ENCODE measurements at regions not wholly inside any gene's neighbourhood (a gene's known extent, or its start where the extent isn't known, plus 50 kb on each side); places are given as distances from the start of the nearest gene placed in this dataset.

DNA sequence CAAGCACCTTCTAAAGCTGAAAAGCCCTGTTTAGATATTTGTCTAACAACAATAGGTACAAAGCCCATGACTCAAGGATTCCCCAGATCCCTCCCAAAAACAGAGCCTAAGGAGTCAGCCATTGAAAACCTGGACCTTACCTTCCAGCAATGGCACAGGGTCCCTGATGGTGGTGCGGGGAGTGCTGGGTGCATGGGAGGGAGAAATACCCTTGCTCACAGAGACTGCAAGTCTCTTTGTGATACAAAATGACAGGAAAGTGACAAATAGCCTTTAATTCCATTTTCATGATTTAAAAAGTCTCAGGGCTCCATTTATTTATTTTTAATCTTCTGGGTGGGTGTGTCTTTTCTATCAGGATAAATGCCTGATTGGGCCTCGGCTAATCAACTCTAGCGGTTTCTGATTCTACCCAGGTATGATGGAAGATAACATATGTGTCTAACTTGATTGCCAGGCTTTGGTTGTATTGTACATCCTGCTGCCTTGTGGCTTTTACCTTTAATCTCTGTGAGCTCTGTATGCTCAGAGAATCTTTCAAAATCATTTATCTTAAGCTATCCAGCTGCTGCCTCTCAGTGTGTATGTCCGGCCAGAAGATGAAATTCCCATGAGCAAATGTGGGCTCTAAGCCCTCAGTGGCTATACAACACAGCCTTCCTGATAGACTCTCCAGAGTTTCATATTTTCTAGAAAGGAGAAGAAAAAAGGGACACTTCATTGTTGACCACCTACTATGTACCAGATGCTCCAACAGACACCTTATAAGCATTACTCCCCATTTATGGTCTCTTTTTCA lies 54.6 kb upstream of the FAM124A start:
- H3K27me3 ChIP-seq (ENCODE audit: control insufficient read depth, insufficient read depth, low read length) = peaks cover 6% of the 10 kb centered on the region
- H3K9me3 ChIP-seq (ENCODE audit: control insufficient read depth, insufficient read depth, low read length) = no peaks in the 10 kb centered on the region
- H3K4me1 ChIP-seq (ENCODE audit: control insufficient read depth, insufficient read depth, low read length) = no peaks in the 10 kb centered on the region
- H4K91ac ChIP-seq (ENCODE audit: insufficient read depth, low read depth, low read length) = no peak overlapping the region
- TF ChIP-seq, protein P1, sequence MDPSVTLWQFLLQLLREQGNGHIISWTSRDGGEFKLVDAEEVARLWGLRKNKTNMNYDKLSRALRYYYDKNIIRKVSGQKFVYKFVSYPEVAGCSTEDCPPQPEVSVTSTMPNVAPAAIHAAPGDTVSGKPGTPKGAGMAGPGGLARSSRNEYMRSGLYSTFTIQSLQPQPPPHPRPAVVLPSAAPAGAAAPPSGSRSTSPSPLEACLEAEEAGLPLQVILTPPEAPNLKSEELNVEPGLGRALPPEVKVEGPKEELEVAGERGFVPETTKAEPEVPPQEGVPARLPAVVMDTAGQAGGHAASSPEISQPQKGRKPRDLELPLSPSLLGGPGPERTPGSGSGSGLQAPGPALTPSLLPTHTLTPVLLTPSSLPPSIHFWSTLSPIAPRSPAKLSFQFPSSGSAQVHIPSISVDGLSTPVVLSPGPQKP (IDR thresholded peaks at IDR 0.05; ENCODE audit: borderline replicate concordance, low read depth, low read length) = no peak
- TF ChIP-seq RCOR1 (IDR thresholded peaks at IDR 0.05; ENCODE audit: insufficient replicate concordance, low read length) (no peak), RAD21 (IDR thresholded peaks at IDR 0.05; ENCODE audit: low read length) (no peak), MAZ (IDR thresholded peaks at IDR 0.05; ENCODE audit: borderline replicate concordance, low read depth, low read length) (no peak), RFX5 (IDR thresholded peaks at IDR 0.05; ENCODE audit: low read depth, low read length) (no peak), MXI1 (IDR thresholded peaks at IDR 0.05; ENCODE audit: borderline replicate concordance, low read depth, low read length) (no peak), CEBPB (IDR thresholded peaks at IDR 0.05; ENCODE audit: low read depth, low read length) (no peak), BHLHE40 (IDR thresholded peaks at IDR 0.05; ENCODE audit: low read depth, low read length) (no peak), FOS (IDR thresholded peaks at IDR 0.05; ENCODE audit: low read depth, low read length) (no peak)
- TF ChIP-seq, protein P2, sequence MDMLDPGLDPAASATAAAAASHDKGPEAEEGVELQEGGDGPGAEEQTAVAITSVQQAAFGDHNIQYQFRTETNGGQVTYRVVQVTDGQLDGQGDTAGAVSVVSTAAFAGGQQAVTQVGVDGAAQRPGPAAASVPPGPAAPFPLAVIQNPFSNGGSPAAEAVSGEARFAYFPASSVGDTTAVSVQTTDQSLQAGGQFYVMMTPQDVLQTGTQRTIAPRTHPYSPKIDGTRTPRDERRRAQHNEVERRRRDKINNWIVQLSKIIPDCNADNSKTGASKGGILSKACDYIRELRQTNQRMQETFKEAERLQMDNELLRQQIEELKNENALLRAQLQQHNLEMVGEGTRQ (IDR thresholded peaks at IDR 0.05; ENCODE audit: low read depth, low read length) = no peak
- TF ChIP-seq, protein P3, sequence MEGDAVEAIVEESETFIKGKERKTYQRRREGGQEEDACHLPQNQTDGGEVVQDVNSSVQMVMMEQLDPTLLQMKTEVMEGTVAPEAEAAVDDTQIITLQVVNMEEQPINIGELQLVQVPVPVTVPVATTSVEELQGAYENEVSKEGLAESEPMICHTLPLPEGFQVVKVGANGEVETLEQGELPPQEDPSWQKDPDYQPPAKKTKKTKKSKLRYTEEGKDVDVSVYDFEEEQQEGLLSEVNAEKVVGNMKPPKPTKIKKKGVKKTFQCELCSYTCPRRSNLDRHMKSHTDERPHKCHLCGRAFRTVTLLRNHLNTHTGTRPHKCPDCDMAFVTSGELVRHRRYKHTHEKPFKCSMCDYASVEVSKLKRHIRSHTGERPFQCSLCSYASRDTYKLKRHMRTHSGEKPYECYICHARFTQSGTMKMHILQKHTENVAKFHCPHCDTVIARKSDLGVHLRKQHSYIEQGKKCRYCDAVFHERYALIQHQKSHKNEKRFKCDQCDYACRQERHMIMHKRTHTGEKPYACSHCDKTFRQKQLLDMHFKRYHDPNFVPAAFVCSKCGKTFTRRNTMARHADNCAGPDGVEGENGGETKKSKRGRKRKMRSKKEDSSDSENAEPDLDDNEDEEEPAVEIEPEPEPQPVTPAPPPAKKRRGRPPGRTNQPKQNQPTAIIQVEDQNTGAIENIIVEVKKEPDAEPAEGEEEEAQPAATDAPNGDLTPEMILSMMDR (conservative IDR thresholded peaks at IDR 0.05; ENCODE audit: low read depth, low read length) = no peak
- DNase-seq (no peak), ATAC-seq (ENCODE audit: low read depth) (no peak)
- H4K20me1 ChIP-seq (ENCODE audit: insufficient read depth, low read length) = no peaks in the 10 kb centered on the region
- no peak overlapping the region for H3K4me3 ChIP-seq (ENCODE audit: insufficient read depth, low read depth, low read length)
- no peak overlapping the region for H3K18ac ChIP-seq (ENCODE audit: low read depth, low read length)
- ChIA-PET POLR2A (ENCODE audit: unreplicated experiment) (no interaction called here), CTCF (no interaction called here)
- no peak overlapping the region for H4K5ac ChIP-seq (ENCODE audit: low read depth, low read length)
- no peaks in the 10 kb centered on the region for H3K79me1 ChIP-seq (ENCODE audit: low read depth in 1 of 2, low read length in 2 of 2)
- H2AK5ac ChIP-seq (ENCODE audit: low read depth, low read length) = no peak overlapping the region
- H3K56ac ChIP-seq (ENCODE audit: extremely low read depth, insufficient read depth, low read length) = no peak overlapping the region
- H2BK120ac ChIP-seq (ENCODE audit: low read depth, low read length) = no peak overlapping the region
- BruUV-seq (replicated peaks) = no TSS peak
- in situ Hi-C loops (cut with MboI; ENCODE audit: low sequenced_read_pairs) (no loop called here), dilution Hi-C loops (cut with HindIII; ENCODE audit: low sequenced_read_pairs, unreplicated experiment) (no loop called here), intact Hi-C loops (cut with micrococcal nuclease) (no loop called here)
- no peak overlapping the region for H2AFZ ChIP-seq (replicated peaks; ENCODE audit: low read length, poor library complexity)
- WGBS, 2 experiments (ENCODE audit: extremely low coverage in 2 of 2, insufficient read length in 1 of 2) = no CpG with 5 or more reads among the region's 4 CpGs
- H2AK9ac ChIP-seq (replicated peaks; ENCODE audit: low read depth, low read length, poor library complexity) = no peak overlapping the region
- H3K27ac ChIP-seq (ENCODE audit: insufficient read depth, low read length) = no peak overlapping the region
- H2BK5ac ChIP-seq (ENCODE audit: low read depth, low read length, poor library complexity, severe bottlenecking) = no peak overlapping the region
- H3K36me3 ChIP-seq (ENCODE audit: control insufficient read depth, insufficient read depth, low read length) = no peaks in the 10 kb centered on the region
- H3K9ac ChIP-seq (ENCODE audit: low read depth, low read length) = no peak overlapping the region
- H3K23ac ChIP-seq (ENCODE audit: low read depth, low read length) = no peak overlapping the region
- no peak overlapping the region for H2BK20ac ChIP-seq (ENCODE audit: low read depth, low read length)
- no peaks in the 10 kb centered on the region for H3K9me1 ChIP-seq (ENCODE audit: insufficient read depth, low read length)
- H3K4ac ChIP-seq (ENCODE audit: low read depth, low read length) = no peak overlapping the region
- no peak overlapping the region for H3K4me2 ChIP-seq (ENCODE audit: low read depth, low read length)
- H3K14ac ChIP-seq (replicated peaks; ENCODE audit: low read depth, low read length) = no peak overlapping the region
- no peak overlapping the region for H4K8ac ChIP-seq (ENCODE audit: low read depth in 2 of 2, low read length in 2 of 2)
- H2BK15ac ChIP-seq (ENCODE audit: low read depth, low read length) = no peak overlapping the region
